VCaP (cell line): ENCODE measurements at regions not wholly inside any gene's neighbourhood (a gene's known extent, or its start where the extent isn't known, plus 50 kb on each side); places are given as distances from the start of the nearest gene placed in this dataset.
"Not testable (repeated sequence)": the region's sequence is repeated elsewhere in the genome, so short reads cannot be mapped to it uniquely, and the experiment has no call there.

Experiments
- H3K27ac ChIP-seq: fragments of 450-650 bp; 2 replicates; pipeline ENCODE4 v1.5.1; 2017
- TF ChIP-seq, protein P1 (sequence below): fragments of 450-650 bp; conservative IDR thresholded peaks from 2 replicates; pipeline ENCODE4 v1.5.1; 2017; ENCODE audit warnings: mild to moderate bottlenecking, moderate library complexity

GRCh38 chr1:91597215-91597614 is 96.6 kb downstream of the CDC7 start:
- no peak overlapping the region for H3K27ac ChIP-seq
- TF ChIP-seq, protein P1, sequence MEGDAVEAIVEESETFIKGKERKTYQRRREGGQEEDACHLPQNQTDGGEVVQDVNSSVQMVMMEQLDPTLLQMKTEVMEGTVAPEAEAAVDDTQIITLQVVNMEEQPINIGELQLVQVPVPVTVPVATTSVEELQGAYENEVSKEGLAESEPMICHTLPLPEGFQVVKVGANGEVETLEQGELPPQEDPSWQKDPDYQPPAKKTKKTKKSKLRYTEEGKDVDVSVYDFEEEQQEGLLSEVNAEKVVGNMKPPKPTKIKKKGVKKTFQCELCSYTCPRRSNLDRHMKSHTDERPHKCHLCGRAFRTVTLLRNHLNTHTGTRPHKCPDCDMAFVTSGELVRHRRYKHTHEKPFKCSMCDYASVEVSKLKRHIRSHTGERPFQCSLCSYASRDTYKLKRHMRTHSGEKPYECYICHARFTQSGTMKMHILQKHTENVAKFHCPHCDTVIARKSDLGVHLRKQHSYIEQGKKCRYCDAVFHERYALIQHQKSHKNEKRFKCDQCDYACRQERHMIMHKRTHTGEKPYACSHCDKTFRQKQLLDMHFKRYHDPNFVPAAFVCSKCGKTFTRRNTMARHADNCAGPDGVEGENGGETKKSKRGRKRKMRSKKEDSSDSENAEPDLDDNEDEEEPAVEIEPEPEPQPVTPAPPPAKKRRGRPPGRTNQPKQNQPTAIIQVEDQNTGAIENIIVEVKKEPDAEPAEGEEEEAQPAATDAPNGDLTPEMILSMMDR, result no peak

GRCh38 chr1:91600431-91601337 is 100.0 kb downstream of the CDC7 start:
- TF ChIP-seq, protein P1, result no peak
- no peak overlapping the region for H3K27ac ChIP-seq

DNA sequence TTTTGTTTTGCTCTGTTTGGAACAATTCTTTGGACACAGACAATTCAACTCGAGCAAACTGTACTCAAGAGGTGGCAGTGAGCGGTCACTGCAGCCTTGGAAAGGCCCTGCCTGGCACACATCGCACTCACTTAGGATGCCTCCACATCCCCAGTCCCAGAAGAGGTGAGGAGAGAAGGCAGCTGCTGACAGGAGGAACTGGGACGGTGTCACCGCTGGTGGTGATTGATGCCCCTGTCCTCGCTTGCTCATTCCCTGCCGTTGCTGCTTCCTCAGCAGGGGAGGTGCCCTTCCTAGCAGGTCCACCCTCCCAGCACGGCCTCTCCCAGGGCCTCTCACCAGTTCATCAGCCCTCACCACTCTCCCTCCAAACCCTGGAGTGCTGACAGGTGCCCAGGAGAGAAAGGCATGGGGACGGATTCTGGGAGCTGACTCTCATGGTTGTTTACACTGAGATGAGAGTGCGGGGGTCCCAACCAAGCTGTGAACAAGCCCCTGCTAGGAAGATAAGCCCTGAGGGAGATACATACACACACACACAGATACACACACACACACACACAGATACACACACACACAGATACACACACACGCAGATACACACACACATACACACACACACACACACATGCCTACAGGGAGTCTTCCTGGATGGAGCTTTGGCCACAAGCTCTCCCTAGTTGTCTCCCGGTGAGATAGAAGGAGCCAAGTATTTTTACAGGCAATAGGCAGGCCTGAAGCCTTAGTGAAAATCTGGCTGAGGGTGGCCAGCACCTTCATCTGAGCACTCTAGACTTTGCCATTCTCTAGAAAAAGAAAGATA is 101.1 kb downstream of the CDC7 start:
- TF ChIP-seq, protein P1, result no peak
- H3K27ac ChIP-seq, result no peak overlapping the region

GRCh38 chr1:91603409-91603808 is 102.8 kb downstream of the CDC7 start:
- H3K27ac ChIP-seq, result no peak overlapping the region
- TF ChIP-seq, protein P1, result no peak

DNA sequence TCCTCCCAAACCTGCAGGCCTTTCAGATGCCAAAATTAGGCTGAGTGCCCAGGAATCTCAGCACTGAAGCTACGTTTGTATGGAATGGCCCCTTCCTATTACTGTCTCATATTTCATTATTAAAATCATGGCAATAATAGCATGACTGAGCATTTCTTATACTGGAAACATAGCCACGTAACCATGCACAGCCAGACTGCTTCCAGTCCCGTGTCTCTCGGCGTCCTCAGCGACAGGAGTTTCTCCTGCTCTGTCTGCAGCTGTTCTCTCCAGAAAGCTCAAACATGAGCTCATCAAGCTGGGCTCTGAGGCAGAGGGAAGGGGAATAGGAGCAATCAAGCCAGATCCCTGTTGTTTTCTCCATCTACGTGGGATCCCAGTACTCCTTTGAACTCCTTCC is 104.0 kb downstream of the CDC7 start:
- H3K27ac ChIP-seq, result no peak overlapping the region
- TF ChIP-seq, protein P1, result no peak

DNA sequence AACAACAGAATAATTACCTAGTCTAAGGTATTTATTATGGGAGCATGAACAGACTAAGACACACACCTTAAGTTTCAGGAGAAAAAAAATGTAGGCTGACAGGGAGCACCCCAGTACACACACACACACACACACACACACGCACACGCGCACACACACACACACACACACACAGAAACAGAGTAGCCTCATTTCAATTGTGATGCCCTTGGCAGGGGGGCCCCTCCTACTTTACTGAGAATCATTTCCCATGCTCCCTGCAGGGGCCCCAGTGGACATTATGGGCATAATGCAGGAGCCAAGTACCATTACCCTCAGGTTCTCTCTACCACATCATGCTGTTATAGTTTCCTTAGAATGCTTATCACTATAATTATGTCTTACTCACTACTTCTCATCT is 104.9 kb downstream of the CDC7 start:
- TF ChIP-seq, protein P1, result no peak

DNA sequence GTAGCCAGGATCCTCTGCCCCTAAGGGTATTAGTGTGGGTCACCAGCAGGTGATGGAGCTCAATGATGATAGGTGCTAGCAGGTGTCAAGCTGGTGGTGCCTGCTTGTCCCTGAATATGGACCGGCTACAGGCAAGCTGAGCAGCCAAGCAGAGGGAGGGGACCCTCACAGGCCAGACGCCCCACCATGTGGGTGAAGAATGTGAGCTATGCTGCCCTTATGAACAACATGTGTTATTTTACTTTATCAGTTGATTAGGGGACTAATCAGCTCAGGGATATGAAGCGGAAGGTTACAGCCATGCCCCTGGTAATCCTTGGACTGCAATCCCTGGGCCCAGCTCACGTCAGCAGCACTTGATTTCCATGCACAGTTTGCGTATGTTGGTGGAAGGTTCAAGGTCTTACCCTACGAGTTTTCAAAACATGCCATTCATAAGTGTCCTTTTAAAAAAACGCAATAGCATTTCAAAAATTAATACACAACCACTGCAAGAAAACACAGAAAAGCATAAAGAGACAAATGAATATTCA is 106.0 kb downstream of the CDC7 start:
- TF ChIP-seq, protein P1, result no peak

More for the DNA sequence above, 104.9 kb downstream of the CDC7 start:
- no peak overlapping the region for H3K27ac ChIP-seq

DNA sequence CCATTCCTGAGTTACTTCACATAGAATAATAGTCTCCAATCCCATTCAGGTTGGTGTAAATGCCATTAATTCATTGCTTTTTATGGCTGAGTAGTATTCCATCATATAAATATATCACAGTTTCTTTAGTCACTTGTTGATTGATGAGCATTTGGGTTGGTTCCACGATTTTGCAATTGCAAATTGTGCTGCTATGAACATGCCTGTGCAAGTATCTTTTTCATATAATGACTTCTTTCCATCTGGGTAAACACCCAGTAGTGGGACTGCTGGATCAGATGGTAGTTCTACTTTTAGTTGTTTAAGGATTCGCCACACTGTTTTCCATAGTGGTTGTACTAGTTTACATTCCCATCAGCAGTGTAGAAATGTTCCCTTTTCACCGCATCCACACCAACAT is 107.0 kb downstream of the CDC7 start:
- not testable (repeated sequence) for H3K27ac ChIP-seq

More for the DNA sequence above, 106.0 kb downstream of the CDC7 start:
- no peak overlapping the region for H3K27ac ChIP-seq
